ENCODE measurements at regions not wholly inside any gene's neighbourhood (a gene's known extent, or its start where the extent isn't known, plus 50 kb on each side); places are given as distances from the start of the nearest gene placed in this dataset.

DNA sequence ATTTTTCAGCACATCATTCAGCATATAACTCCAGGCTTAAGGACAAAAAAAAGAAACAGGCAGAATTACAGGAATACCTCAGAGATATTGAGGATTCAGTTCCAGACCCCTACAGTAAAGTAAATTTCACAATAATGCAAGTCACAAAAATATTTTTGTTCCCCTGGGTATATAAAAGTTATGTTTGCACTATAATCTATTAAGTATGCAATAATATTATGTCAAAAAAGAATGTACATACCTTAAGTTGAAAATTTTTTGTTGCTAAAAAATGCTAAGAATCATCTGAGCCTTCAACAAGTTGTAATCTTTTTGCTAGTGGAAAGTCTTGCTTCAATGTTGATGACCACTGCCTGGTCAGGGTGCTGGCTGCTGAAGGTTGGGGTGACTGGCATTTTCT lies 2532.5 kb downstream of the ARAP2 start:
- Histone ChIP-seq H3K56ac (replicated peaks; ENCODE audit: insufficient read length, low read depth, low read length) (no peak overlapping the region), H2BK20ac (ENCODE audit: low read length) (no peak overlapping the region), H3K27ac (ENCODE audit: low read depth, low read length) (no peak overlapping the region), H3K4me1 (replicated peaks in 1 of 4; ENCODE audit: control insufficient read depth in 3 of 4, insufficient read depth in 4 of 4, low read length in 3 of 4) (no peaks in the 10 kb centered on the region), H2BK5ac (ENCODE audit: low read depth, low read length) (no peak overlapping the region), H4K5ac (ENCODE audit: insufficient read length, low read depth, low read length) (no peak overlapping the region), H3K9ac (replicated peaks in 1 of 4; ENCODE audit: extremely low read depth in 1 of 4, low read depth in 3 of 4, low read length in 3 of 4) (no peak overlapping the region), H4K20me1 (replicated peaks in 1 of 2; ENCODE audit: control insufficient read depth in 1 of 2, insufficient read depth in 2 of 2, low read length in 2 of 2) (no peaks in the 10 kb centered on the region), H3K36me3 (ENCODE audit: control insufficient read depth in 2 of 4, insufficient read depth in 4 of 4, low read length in 3 of 4) (peaks cover 0 to 5% (median 0%) of the 10 kb centered on the region in 4 experiments; a peak in 1 of 8 replicates), H4K8ac (ENCODE audit: extremely low read depth, insufficient read depth, low read length) (no peak overlapping the region), H3K14ac (ENCODE audit: insufficient read length) (no peak overlapping the region), H3K9me3 (ENCODE audit: insufficient read depth in 2 of 2, low read depth in 1 of 2, low read length in 1 of 2) (peaks cover 11 to 12% of the 10 kb centered on the region in 2 experiments), H3K27me3 (replicated peaks in 1 of 4; ENCODE audit: control insufficient read depth in 3 of 4, extremely low read depth in 1 of 4, insufficient read depth in 3 of 4, low read length in 3 of 4) (no peaks in the 10 kb centered on the region), H2AK5ac (ENCODE audit: low read depth, low read length) (no peak overlapping the region), H3K79me1 (ENCODE audit: low read depth, low read length) (no peaks in the 10 kb centered on the region), H2BK120ac (replicated peaks; ENCODE audit: low read depth, low read length) (no peak overlapping the region), H3K4me3 (ENCODE audit: extremely low read depth in 1 of 4, insufficient read depth in 2 of 4, low read depth in 3 of 4, low read length in 4 of 4) (no peak overlapping the region), H3K79me2 (ENCODE audit: control insufficient read depth in 1 of 2, insufficient read depth in 2 of 2, low read length in 2 of 2) (no peaks in the 10 kb centered on the region), H4K91ac (replicated peaks; ENCODE audit: insufficient read length, low read length) (no peak overlapping the region), H3K18ac (ENCODE audit: extremely low read depth, low read length) (no peak overlapping the region), H3K4me2 (ENCODE audit: insufficient read depth in 1 of 2, low read depth in 2 of 2, low read length in 2 of 2) (no peak overlapping the region), H2BK15ac (ENCODE audit: low read length) (no peak overlapping the region), H2AFZ (ENCODE audit: low read length) (no peak overlapping the region), H3K4ac (replicated peaks; ENCODE audit: insufficient read length, low read depth, low read length) (no peak overlapping the region), H3K23ac (ENCODE audit: insufficient read length) (no peak overlapping the region), H3K23me2 (ENCODE audit: low read depth, low read length) (no peaks in the 10 kb centered on the region), H2BK12ac (ENCODE audit: low read depth, low read length) (no peak overlapping the region)
- FAIRE-seq (no peak), DNase-seq (ENCODE audit: low read depth in 1 of 2, low spot score in 2 of 2) (no peak)
- ChIA-PET POLR2A (ENCODE audit: partially characterized antibody) (no interaction called here), CTCF (ENCODE audit: partially characterized antibody) (no interaction called here)
- TF ChIP-seq JUN (IDR thresholded peaks at IDR 0.05; ENCODE audit: low read depth, low read length) = no peak
- TF ChIP-seq, protein P1, sequence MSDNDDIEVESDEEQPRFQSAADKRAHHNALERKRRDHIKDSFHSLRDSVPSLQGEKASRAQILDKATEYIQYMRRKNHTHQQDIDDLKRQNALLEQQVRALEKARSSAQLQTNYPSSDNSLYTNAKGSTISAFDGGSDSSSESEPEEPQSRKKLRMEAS (IDR thresholded peaks at IDR 0.05) = no peak
